GM06990 (cell line): ENCODE measurements at regions not wholly inside any gene's neighbourhood (a gene's known extent, or its start where the extent isn't known, plus 50 kb on each side); places are given as distances from the start of the nearest gene placed in this dataset.

ENCODE experiments used
- DNase-seq: peaks from one replicate; pipeline ENCODE4 v3.0.0-alpha.2; 2011; ENCODE audit not compliant: insufficient read length; ENCODE audit errors: extremely low read depth
- H3K27me3 ChIP-seq: replicated peaks from 2 replicates; pipeline ENCODE4 v1.6.0; 2011; ENCODE audit warnings: low read length; ENCODE audit not compliant: control insufficient read depth, insufficient read depth
- H3K36me3 ChIP-seq: 2 replicates; pipeline ENCODE4 v1.5.1; 2011; ENCODE audit warnings: low read length; ENCODE audit not compliant: control insufficient read depth, insufficient read depth
- H3K4me3 ChIP-seq: replicated peaks from 2 replicates; pipeline ENCODE4 v1.5.1; 2011; ENCODE audit warnings: low read depth, mild to moderate bottlenecking, control low read depth, low read length
- CTCF ChIP-seq: IDR thresholded peaks from 2 replicates; pipeline ENCODE4 v1.5.1; 2011; ENCODE audit warnings: low read length, control low read depth, mild to moderate bottlenecking, inconsistent platforms; ENCODE audit not compliant: insufficient read depth, poor library complexity, severe bottlenecking

DNA sequence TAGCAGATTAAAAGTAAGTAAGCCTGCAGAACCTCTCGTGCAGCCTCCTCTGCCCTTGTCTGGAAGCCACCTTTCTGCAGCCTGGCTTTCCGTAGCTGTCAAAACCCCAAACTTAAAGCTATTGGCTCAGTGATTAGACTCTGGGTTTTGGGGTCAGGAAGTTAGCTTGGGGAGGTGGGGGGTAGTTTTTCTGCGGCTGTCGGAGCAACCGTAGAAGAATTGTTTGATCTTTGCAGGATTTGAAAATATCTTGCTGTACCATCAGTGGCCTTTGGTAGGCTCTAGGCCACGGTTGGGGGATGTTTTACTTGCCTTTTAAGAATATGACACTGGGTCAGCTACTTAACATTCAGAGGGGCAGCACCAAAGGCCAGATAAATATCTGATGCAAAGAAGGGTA is 88.4 kb upstream of the RASGRP1 start:
- TF ChIP-seq CTCF = no peak
- Histone ChIP-seq H3K4me3 (no peak overlapping the region), H3K27me3 (no peaks in the 10 kb centered on the region), H3K36me3 (no peaks in the 10 kb centered on the region)
- no peak for DNase-seq

DNA sequence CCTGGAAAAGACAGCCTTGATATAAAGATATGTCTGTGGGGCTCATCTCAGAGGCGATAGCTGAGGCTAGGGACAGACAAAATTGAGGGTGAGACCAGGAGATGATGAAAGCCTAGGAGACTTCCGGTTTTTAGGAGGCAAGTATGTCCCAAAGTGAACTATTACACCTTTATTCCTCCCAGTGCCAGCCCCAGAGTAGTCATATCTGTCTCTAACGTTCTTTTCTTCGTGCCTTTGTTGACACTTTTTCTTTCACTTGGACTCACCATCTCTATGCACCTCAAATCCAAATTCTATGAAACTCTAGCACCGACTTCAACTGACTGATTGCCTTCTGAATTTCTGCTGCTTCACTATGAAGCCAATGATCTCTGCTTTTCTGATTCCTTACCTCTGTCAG is 93.8 kb upstream of the RASGRP1 start:
- DNase-seq = no peak
- TF ChIP-seq CTCF = no peak
- Histone ChIP-seq H3K36me3 (no peaks in the 10 kb centered on the region), H3K4me3 (no peak overlapping the region), H3K27me3 (no peaks in the 10 kb centered on the region)

DNA sequence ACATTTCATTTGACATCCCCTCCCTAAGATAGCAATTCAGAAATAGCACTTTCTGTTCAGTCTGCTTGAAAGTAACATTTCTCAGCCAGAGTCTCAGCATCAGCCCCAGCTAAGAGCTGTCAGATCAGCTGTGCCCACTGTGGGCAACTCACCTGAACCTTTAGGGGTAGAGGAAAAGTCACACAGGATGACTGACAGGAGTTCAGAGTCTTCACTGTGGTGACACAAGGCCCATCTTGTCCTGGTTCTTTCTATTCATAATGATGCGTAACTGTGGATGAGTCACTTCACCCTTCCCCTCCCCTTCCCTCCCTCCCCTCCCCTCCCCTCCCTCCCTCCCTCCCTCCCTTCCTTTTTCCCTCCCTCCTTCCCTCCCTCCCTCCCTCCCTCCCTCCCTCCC is 96.1 kb upstream of the RASGRP1 start:
- H3K36me3 ChIP-seq = no peaks in the 10 kb centered on the region
- no peak for TF ChIP-seq CTCF
- H3K27me3 ChIP-seq = no peaks in the 10 kb centered on the region
- no peak for DNase-seq
- H3K4me3 ChIP-seq = no peak overlapping the region

DNA sequence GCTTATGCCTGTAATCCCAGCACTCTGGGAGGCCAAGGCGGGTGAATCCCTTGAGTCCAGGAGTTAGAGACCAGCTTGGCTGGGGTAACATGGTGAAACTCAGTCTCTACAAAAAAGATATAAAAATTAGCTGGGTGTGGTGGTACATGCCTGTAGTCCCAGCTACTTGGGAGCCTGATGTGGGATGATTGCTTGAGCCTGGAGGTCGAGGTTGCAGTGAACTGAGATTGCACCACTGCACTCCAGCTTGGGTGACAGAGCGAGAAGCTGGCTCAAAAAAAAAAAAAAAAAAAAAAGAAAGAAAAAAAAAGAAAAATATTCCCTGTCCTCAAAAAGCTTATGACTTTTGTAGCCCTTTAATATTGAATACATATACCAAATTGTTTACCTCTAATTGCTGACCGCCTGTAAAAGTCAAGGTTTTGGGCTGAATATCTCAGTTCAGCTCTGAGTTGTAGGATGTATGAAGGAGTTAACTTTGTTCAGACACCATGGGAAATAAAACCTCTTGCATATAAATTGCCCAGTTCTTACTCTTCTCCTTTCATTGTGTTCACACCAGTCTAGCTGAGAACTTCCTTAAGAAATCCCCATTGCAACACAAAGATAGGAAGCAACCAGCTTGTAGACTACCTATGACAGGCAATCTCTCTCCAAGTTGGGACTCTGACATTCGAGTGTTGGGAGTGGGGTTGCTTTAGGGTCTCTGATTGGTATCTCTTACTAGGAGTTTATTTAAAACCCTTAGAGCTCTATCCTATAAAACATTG is 97.6 kb upstream of the RASGRP1 start:
- Histone ChIP-seq H3K36me3 (no peaks in the 10 kb centered on the region), H3K4me3 (no peak overlapping the region)

DNA sequence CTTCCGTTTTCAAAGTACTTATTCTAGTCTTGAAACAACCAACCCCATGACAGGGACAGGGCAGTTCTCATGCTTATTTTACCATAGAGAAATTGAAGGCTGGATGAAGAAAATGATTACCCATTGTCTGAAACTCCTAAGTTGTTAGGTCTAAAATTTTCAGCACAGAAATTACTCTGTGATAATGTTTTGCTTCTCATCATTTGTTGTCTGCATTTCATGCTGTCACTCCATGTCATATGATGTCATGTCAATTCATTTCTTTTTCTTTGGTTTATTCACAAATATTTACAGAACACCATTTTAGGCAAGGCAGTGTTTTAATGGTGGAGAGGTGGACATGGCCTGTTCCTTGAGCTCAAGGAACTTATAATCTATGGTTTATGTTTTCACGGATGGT is 98.2 kb upstream of the RASGRP1 start:
- no peak for DNase-seq
- TF ChIP-seq CTCF = no peak
- no peaks in the 10 kb centered on the region for H3K27me3 ChIP-seq
- no peak overlapping the region for H3K4me3 ChIP-seq
- H3K36me3 ChIP-seq = no peaks in the 10 kb centered on the region

More for the DNA sequence above, 97.6 kb upstream of the RASGRP1 start:
- peak; percentile 52 for DNase-seq
- H3K27me3 ChIP-seq = no peaks in the 10 kb centered on the region
- TF ChIP-seq CTCF = no peak
